GM12878 (cell line): ENCODE measurements at regions not wholly inside any gene's neighbourhood (a gene's known extent, or its start where the extent isn't known, plus 50 kb on each side); places are given as distances from the start of the nearest gene placed in this dataset.

Experiments used
- ATAC-seq: fragments of 200-7000 bp; cut with Tn5 transposase; 3 replicates; pipeline ENCODE4 v1.9.1; 2020; ENCODE audit warnings: mild to moderate bottlenecking, moderate library complexity
- BruUV-seq: library from RNA; stranded (reverse); fragments of 400-500 nt; replicated peaks from 2 replicates; lab custom pipeline; 2021; lab: Mats Ljungman, UMichigan
- CTCF ChIA-PET: fragments of 300-600 bp; sonication (Branson Sonifier 250); formaldehyde crosslinking; extraction: SDS; loops from one replicate; lab custom pipeline; 2021; ENCODE audit warnings: inconsistent platforms; lab: Yijun Ruan, JAX
- POLR2A ChIA-PET: fragments of 350-600 bp; formaldehyde crosslinking; extraction: SDS; loops from one replicate; lab custom pipeline; 2021; ENCODE audit warnings: inconsistent platforms; lab: Charles Lee
- RAD21 ChIA-PET: fragments of 300-600 bp; sonication (Branson Sonifier 250); formaldehyde crosslinking; loops from one replicate; lab custom pipeline; 2023; ENCODE audit warnings: antibody characterized with exemption; ENCODE audit not compliant: unreplicated experiment; lab: Charles Lee
- SMC1A ChIA-PET: fragments of 300-600 bp; sonication (Branson Sonifier 250); formaldehyde crosslinking; loops from one replicate; lab custom pipeline; 2023; ENCODE audit not compliant: unreplicated experiment, uncharacterized antibody; lab: Charles Lee
- DNase-seq: peaks from one replicate; pipeline ENCODE4 v3.0.0-alpha.2; 2011; ENCODE audit warnings: low read depth, low spot score
- FAIRE-seq: peaks from 3 replicates; lab custom pipeline; 2011; peaks lifted over from hg19 to GRCh38; lab: Jason Lieb, UNC
- H2AFZ ChIP-seq: 2 replicates; pipeline ENCODE4 v1.6.0; 2011; ENCODE audit warnings: low read depth, low read length, control low read depth; ENCODE audit not compliant: control insufficient read depth
- H3K27ac ChIP-seq: 2 replicates; pipeline ENCODE4 v1.5.1; 2011; ENCODE audit warnings: control low read depth; ENCODE audit not compliant: control insufficient read depth, insufficient read depth
- H3K27me3 ChIP-seq, 2 experiments: replicated peaks in 1 of 2; 2 replicates each; pipeline versions ENCODE4 v1.6.0 to v1.6.1; 2011; ENCODE audit warnings: low read length in 1 of 2; ENCODE audit not compliant: control insufficient read depth in 2 of 2, insufficient read depth in 2 of 2
- H3K36me3 ChIP-seq, 2 experiments: 2 replicates each; pipeline ENCODE4 v1.5.1; 2011; ENCODE audit warnings: low read length in 1 of 2; ENCODE audit not compliant: control insufficient read depth in 2 of 2, insufficient read depth in 2 of 2
- H3K4me1 ChIP-seq: 2 replicates; pipeline ENCODE4 v1.6.1; 2011; ENCODE audit warnings: mild to moderate bottlenecking, low read length, moderate library complexity, mixed read lengths; ENCODE audit not compliant: control insufficient read depth, insufficient read depth
- H3K4me2 ChIP-seq: 2 replicates; pipeline ENCODE4 v1.6.0; 2011; ENCODE audit warnings: control low read depth; ENCODE audit not compliant: control insufficient read depth, insufficient read depth
- H3K4me3 ChIP-seq: fragments of 200-600 bp; sonication (generic); 2 replicates; pipeline ENCODE4 v1.5.1; 2016
- H3K79me2 ChIP-seq: 2 replicates; pipeline ENCODE4 v1.6.0; 2011; ENCODE audit warnings: low read length; ENCODE audit not compliant: control insufficient read depth, insufficient read depth
- H3K9ac ChIP-seq: 2 replicates; pipeline ENCODE4 v1.8.0; 2011; ENCODE audit warnings: low read length, control low read depth, mixed read lengths; ENCODE audit not compliant: control insufficient read depth, insufficient read depth
- H3K9me3 ChIP-seq: replicated peaks from 3 replicates; pipeline ENCODE4 v1.5.1; 2011; ENCODE audit warnings: mild to moderate bottlenecking, low read length; ENCODE audit not compliant: control insufficient read depth, insufficient read depth
- H4K20me1 ChIP-seq: 2 replicates; pipeline ENCODE4 v1.6.0; 2011; ENCODE audit not compliant: control insufficient read depth, insufficient read depth
- CREM ChIP-seq: IDR thresholded peaks from 2 replicates; pipeline ENCODE4 v1.6.1; 2014; ENCODE audit warnings: antibody characterized with exemption, low read depth
- FOXM1 ChIP-seq: IDR thresholded peaks from 2 replicates; pipeline ENCODE4 v1.6.1; 2012; ENCODE audit warnings: low read depth, mild to moderate bottlenecking, inconsistent platforms, low read length, moderate library complexity
- JUNB ChIP-seq: IDR thresholded peaks from 2 replicates; pipeline ENCODE4 v1.6.1; 2016; ENCODE audit warnings: antibody characterized with exemption, mild to moderate bottlenecking
- MEF2A ChIP-seq: IDR thresholded peaks from 2 replicates; pipeline ENCODE4 v1.6.1; 2011; ENCODE audit warnings: low read depth, mild to moderate bottlenecking, low read length, moderate library complexity; ENCODE audit not compliant: insufficient read depth
- NBN ChIP-seq: fragments of 450-650 bp; IDR thresholded peaks from 2 replicates; pipeline ENCODE4 v1.6.1; 2016
- NFIC ChIP-seq: IDR thresholded peaks from 2 replicates; pipeline ENCODE4 v1.6.1; 2012; ENCODE audit warnings: low read depth, mild to moderate bottlenecking, inconsistent platforms, low read length, moderate library complexity
- RUNX3 ChIP-seq: IDR thresholded peaks from 2 replicates; pipeline ENCODE4 v1.6.1; 2012; ENCODE audit warnings: low read length, inconsistent platforms
- TCF7 ChIP-seq: IDR thresholded peaks from 2 replicates; pipeline ENCODE4 v1.6.1; 2014; ENCODE audit warnings: antibody characterized with exemption, borderline replicate concordance
- ZBTB40 ChIP-seq: fragments of 450-650 bp; IDR thresholded peaks from 2 replicates; pipeline ENCODE4 v1.6.1; 2016; ENCODE audit warnings: mild to moderate bottlenecking, moderate library complexity, borderline replicate concordance
- WGBS: methylation state at CpG from one replicate; pipeline ENCODE4 v1.1.6; 2016; ENCODE audit warnings: low lambda C conversion rate; ENCODE audit not compliant: insufficient replicate concordance, insufficient coverage; ENCODE audit errors: missing lambda C conversion rate; 5-methylcytosine and 5-hydroxymethylcytosine counted together
- in situ Hi-C: fragments of 300-500 bp; cut with MboI; formaldehyde crosslinking; loops from 9 replicates; pipeline ENCODE4 v1.14.3; 2018; ENCODE audit warnings: mixed read lengths
- intact Hi-C: fragments of 100-400 bp; cut with micrococcal nuclease; formaldehyde crosslinking; loops from one replicate; pipeline ENCODE4 v1.14.2; 2022; ENCODE audit not compliant: unreplicated experiment
- TF ChIP-seq, protein P1 (sequence below): IDR thresholded peaks from 2 replicates; pipeline ENCODE4 v1.6.1; 2012; ENCODE audit warnings: low read depth, low read length, improper control_type of control experiment
- TF ChIP-seq, protein P2 (sequence below): IDR thresholded peaks from 2 replicates; pipeline ENCODE4 v1.6.1; 2011; ENCODE audit warnings: borderline replicate concordance, low read depth, mild to moderate bottlenecking, moderate library complexity, low read length; ENCODE audit not compliant: insufficient read depth, poor library complexity, severe bottlenecking

DNA sequence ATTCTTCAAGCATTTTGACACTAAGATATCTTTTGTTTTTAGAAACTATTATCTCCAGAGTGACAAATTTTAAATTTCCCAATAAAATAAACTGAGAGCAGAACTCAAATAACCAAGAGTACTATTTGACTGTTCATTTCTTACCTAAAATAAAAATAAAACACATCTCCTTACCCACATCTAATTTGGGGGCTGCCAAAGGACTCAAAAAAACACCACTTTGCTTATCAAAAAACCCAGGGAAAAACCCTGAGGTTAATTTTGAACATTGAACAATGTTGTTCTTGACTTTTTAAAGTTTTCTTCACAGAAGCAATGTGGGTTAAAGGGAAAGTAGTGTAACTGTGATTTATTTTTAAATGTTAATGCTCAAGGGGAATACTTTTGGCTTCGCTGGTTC is 243.0 kb upstream of the HHIP start:
- H3K79me2 ChIP-seq: no peaks in the 10 kb centered on the region
- ChIA-PET CTCF (no interaction called here), SMC1A (interaction anchor here (1.1 kb wide), 1 partner anchor 24 kb away, joined by 3 read pairs; no protein-coding TSS in a partner anchor)
- ATAC-seq (no peak), DNase-seq (no peak), FAIRE-seq (no peak)
- no peaks in the 10 kb centered on the region for H3K4me1 ChIP-seq
- H3K9me3 ChIP-seq: no peaks in the 10 kb centered on the region
- H4K20me1 ChIP-seq: no peaks in the 10 kb centered on the region
- in situ Hi-C loops: no loop called here
- peak; percentile 57 for TF ChIP-seq JUNB
- TF ChIP-seq RUNX3: peak; percentile 85
- TF ChIP-seq NBN: no peak
- no peak for TF ChIP-seq ZBTB40
- TF ChIP-seq, protein P1, sequence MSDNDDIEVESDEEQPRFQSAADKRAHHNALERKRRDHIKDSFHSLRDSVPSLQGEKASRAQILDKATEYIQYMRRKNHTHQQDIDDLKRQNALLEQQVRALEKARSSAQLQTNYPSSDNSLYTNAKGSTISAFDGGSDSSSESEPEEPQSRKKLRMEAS: no peak
- peak; percentile 79 for TF ChIP-seq MEF2A
- peak; percentile 90 for TF ChIP-seq NFIC
- TF ChIP-seq FOXM1: peak; percentile 84; the same call in 1 of the 2 replicates
- TF ChIP-seq, protein P2, sequence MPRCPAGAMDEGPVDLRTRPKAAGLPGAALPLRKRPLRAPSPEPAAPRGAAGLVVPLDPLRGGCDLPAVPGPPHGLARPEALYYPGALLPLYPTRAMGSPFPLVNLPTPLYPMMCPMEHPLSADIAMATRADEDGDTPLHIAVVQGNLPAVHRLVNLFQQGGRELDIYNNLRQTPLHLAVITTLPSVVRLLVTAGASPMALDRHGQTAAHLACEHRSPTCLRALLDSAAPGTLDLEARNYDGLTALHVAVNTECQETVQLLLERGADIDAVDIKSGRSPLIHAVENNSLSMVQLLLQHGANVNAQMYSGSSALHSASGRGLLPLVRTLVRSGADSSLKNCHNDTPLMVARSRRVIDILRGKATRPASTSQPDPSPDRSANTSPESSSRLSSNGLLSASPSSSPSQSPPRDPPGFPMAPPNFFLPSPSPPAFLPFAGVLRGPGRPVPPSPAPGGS: peak; percentile 26
- peak; percentile 15; the same call in 1 of the 2 replicates for TF ChIP-seq CREM
- TF ChIP-seq TCF7: peak; percentile 35; the same call in 1 of the 2 replicates
- TF ChIP-seq, all 136 proteins: peak for 8
- no peak overlapping the region for H2AFZ ChIP-seq
- no peak overlapping the region for H3K4me2 ChIP-seq
- no peaks in the 10 kb centered on the region for H3K36me3 ChIP-seq
- 0% methylated on average over 1 of the region's 1 CpG for WGBS
- H3K27me3 ChIP-seq: no peaks in the 10 kb centered on the region
- H3K4me3 ChIP-seq: no peak overlapping the region
- ChIA-PET POLR2A (no interaction called here), RAD21 (no interaction called here)
- BruUV-seq: no TSS peak
- no peak overlapping the region for H3K9ac ChIP-seq
- no peak overlapping the region for H3K27ac ChIP-seq
- intact Hi-C loops: no loop called here
